ENCODE measurements at regions not wholly inside any gene's neighbourhood (a gene's known extent, or its start where the extent isn't known, plus 50 kb on each side); places are given as distances from the start of the nearest gene placed in this dataset.

GRCh38 chr5:167755420-167755819, 536.0 kb upstream of the WWC1 start:
- no peak for DNase-seq (ENCODE audit: low read depth)
- peak overlapping the region; percentile 54 for H3K4me3 ChIP-seq (ENCODE audit: low read length)
- no peak for TF ChIP-seq CTCF (IDR thresholded peaks at IDR 0.05; ENCODE audit: insufficient read depth, low read depth, low read length, missing control alignments)

DNA sequence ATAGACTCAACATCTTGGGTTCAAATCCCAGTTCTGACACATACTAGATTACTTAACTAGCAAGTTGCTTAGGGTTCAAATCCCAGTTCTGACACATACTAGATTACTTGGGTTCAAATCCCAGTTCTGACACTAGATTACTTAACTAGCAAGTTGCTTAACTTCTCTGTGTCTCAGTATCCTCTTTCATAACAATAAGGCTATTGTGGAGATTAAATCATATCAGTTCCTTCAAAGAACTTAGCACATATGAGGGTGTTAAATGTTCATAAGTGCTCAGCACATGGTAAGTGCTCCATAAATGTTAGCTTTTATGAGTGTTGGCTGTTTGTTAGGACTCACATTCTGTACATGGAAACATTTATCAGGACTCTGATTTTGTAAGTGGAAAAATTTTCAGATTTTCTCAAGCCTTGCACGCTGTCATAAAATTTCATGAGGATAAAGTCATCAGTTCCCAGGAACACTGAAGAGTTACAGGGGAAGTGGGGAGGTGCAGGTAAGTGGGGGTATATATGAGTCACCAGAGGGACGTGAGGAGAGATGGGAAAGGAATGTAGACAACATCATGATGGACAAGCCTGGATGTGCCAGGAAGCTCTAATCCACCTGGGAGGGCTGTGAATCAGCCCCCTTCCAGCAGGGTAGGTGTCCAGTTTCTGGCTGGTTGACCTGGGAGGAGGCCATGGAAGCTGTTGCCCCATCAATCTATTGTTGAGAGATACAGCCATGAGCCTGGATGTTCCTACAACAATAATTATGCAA, 532.2 kb upstream of the WWC1 start:
- DNase-seq (ENCODE audit: low read depth), result peak; percentile 100
- no peak overlapping the region for H3K4me3 ChIP-seq (ENCODE audit: low read length)
- TF ChIP-seq CTCF (IDR thresholded peaks at IDR 0.05; ENCODE audit: insufficient read depth, low read depth, low read length, missing control alignments), result no peak

DNA sequence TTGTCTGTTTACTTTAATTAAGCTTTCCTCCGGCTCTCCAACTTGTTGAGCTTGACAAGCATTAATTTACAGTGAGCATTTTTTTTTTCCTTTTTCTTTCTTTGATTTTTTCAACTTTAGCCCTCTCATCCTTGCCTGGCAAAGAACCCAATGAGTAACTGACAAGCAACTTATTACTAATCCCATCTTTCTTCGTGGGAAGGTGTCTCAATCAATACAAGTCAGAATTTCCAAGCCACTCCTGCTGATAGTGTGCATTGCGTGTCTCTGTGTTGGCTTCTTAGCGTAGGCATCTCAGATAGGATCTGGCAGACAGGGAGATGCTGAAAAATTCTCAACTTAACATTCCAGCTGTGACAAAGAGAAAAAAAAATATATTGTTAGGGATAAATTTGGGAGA, 527.7 kb upstream of the WWC1 start:
- DNase-seq (ENCODE audit: low read depth), result peak; percentile 96
- H3K4me3 ChIP-seq (ENCODE audit: low read length), result no peak overlapping the region
- TF ChIP-seq CTCF (IDR thresholded peaks at IDR 0.05; ENCODE audit: insufficient read depth, low read depth, low read length, missing control alignments), result no peak

DNA sequence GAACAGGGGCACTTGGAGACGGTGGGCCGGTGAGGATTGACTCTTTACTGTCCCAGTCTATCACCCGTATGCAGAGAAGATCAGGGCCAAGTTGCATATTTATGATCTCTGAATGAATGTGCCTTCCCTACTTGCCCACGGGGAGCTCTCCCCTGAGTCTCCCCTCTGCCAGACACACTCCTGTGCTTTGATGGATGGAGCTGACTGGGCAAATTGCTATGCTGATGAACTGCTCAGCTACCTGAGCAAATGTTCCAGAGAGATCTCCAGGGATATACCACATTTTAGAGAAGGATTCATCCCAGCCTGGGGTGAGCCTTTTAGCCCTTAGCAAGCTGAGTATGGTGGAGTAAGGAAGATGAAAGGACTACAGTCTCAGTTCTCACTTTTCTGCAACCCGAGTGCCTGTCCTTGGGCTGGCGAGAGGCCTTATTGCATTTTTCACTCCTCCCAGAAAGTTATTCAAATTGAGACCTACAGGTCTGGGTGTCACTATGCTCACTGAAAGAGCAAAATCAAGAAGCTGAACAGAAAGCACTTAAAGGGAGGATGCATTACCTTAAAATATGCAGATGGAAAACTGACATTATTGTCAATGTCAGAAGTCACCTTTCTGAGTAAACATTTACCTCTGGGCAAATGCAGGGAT, 526.7 kb upstream of the WWC1 start:
- no peak overlapping the region for H3K4me3 ChIP-seq (ENCODE audit: low read length)
- no peak for TF ChIP-seq CTCF (IDR thresholded peaks at IDR 0.05; ENCODE audit: insufficient read depth, low read depth, low read length, missing control alignments)
- no peak for DNase-seq (ENCODE audit: low read depth)

DNA sequence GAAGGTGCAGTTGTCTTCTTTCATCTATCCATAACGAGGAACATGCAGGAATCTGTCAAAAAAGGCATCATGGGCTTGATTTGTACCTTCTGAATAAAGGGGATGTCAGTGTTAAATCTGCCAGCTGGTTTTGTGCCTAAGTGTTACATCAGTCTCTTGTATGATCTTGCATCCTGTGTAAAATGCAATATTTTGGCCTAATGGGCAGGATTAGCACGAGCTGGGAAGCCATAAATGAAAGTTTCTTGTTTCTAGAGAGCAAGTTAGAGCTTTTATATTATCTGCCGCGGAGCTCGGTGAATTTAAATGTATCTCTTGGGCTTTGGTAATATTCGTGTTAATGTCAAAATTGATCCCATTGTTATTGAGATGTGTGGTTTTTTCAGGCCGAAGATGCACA, 526.1 kb upstream of the WWC1 start:
- H3K4me3 ChIP-seq (ENCODE audit: low read length), result no peak overlapping the region
- DNase-seq (ENCODE audit: low read depth), result no peak
- TF ChIP-seq CTCF (IDR thresholded peaks at IDR 0.05; ENCODE audit: insufficient read depth, low read depth, low read length, missing control alignments), result no peak

GRCh38 chr5:167766957-167767356, 524.5 kb upstream of the WWC1 start:
- no peak overlapping the region for H3K4me3 ChIP-seq (ENCODE audit: low read length)
- no peak for DNase-seq (ENCODE audit: low read depth)
- TF ChIP-seq CTCF (IDR thresholded peaks at IDR 0.05; ENCODE audit: insufficient read depth, low read depth, low read length, missing control alignments), result no peak
